OCI-LY7 (cell line): ENCODE measurements at regions not wholly inside any gene's neighbourhood (a gene's known extent, or its start where the extent isn't known, plus 50 kb on each side); places are given as distances from the start of the nearest gene placed in this dataset.

ENCODE experiments used
- BruUV-seq: library from RNA; stranded (reverse); fragments of 400-500 nt; replicated peaks from 2 replicates; lab custom pipeline; 2021; lab: Mats Ljungman, UMichigan
- CTCF ChIA-PET: fragments of 300-600 bp; sonication (Branson Sonifier 250); formaldehyde crosslinking; loops from one replicate; lab custom pipeline; 2022; ENCODE audit warnings: antibody characterized with exemption; ENCODE audit not compliant: unreplicated experiment; lab: Charles Lee
- POLR2A ChIA-PET: fragments of 300-600 bp; sonication (Branson Sonifier 250); formaldehyde crosslinking; loops from one replicate; lab custom pipeline; 2022; ENCODE audit warnings: antibody characterized with exemption; lab: Charles Lee
- DNase-seq: peaks from one replicate; pipeline ENCODE4 v3.0.0-alpha.2; 2015; ENCODE audit warnings: low spot score
- H2AFZ ChIP-seq: fragments of 200-600 bp; sonication (generic), shearing (Covaris generic); 2 replicates; pipeline ENCODE4 v1.6.1; 2014; ENCODE audit warnings: mild to moderate bottlenecking, antibody characterized with exemption, low read length, moderate library complexity
- H3K27ac ChIP-seq: fragments of 200-600 bp; sonication (generic); 2 replicates; pipeline ENCODE4 v1.5.1; 2014; ENCODE audit warnings: mixed run types, low read depth, mild to moderate bottlenecking, moderate library complexity, low read length, inconsistent platforms; ENCODE audit not compliant: poor library complexity, severe bottlenecking
- H3K36me3 ChIP-seq: fragments of 200-600 bp; sonication (generic); 2 replicates; pipeline ENCODE4 v1.6.1; 2014; ENCODE audit warnings: mild to moderate bottlenecking, antibody characterized with exemption, low read length, moderate library complexity, mixed read lengths; ENCODE audit not compliant: insufficient read depth
- H3K4me1 ChIP-seq: fragments of 200-600 bp; sonication (generic); 2 replicates; pipeline ENCODE4 v1.5.1; 2014; ENCODE audit warnings: mild to moderate bottlenecking, low read length; ENCODE audit not compliant: insufficient read depth, poor library complexity, severe bottlenecking
- H3K4me2 ChIP-seq: fragments of 200-600 bp; sonication (generic); 2 replicates; pipeline ENCODE4 v1.6.1; 2014; ENCODE audit warnings: mild to moderate bottlenecking, low read length
- H3K4me3 ChIP-seq: fragments of 200-600 bp; sonication (generic); 2 replicates; pipeline ENCODE4 v1.5.1; 2014; ENCODE audit warnings: mild to moderate bottlenecking, low read depth, low read length; ENCODE audit not compliant: poor library complexity, severe bottlenecking
- H3K79me2 ChIP-seq: fragments of 200-600 bp; sonication (generic); 2 replicates; pipeline ENCODE4 v1.6.1; 2016; ENCODE audit warnings: low read depth, mild to moderate bottlenecking, low read length, moderate library complexity, mixed read lengths; ENCODE audit not compliant: insufficient read depth
- H3K9me2 ChIP-seq: fragments of 200-600 bp; sonication (generic); 2 replicates; pipeline ENCODE4 v1.6.1; 2016; ENCODE audit warnings: mild to moderate bottlenecking, low read length, mixed read lengths; ENCODE audit not compliant: insufficient read depth
- H3K9me3 ChIP-seq: fragments of 200-600 bp; sonication (generic); 2 replicates; pipeline ENCODE4 v1.6.1; 2014; ENCODE audit warnings: mild to moderate bottlenecking, mixed run types, low read length, mixed read lengths
- H4K20me1 ChIP-seq: fragments of 200-600 bp; sonication (generic); 2 replicates; pipeline ENCODE4 v1.6.1; 2014; ENCODE audit warnings: mild to moderate bottlenecking, antibody characterized with exemption, low read length, moderate library complexity, mixed read lengths; ENCODE audit not compliant: insufficient read depth
- CTCF ChIP-seq: fragments of 200-600 bp; sonication (generic); conservative IDR thresholded peaks from 2 replicates; pipeline ENCODE4 v1.5.1; 2014; ENCODE audit warnings: mild to moderate bottlenecking, antibody characterized with exemption, low read length, moderate library complexity, mixed read lengths
- EZH2phosphoT487 ChIP-seq: fragments of 200-600 bp; sonication (generic); IDR thresholded peaks from 2 replicates; pipeline ENCODE4 v1.6.1; 2018; ENCODE audit warnings: low read depth, borderline replicate concordance, mild to moderate bottlenecking, mixed run types, antibody characterized with exemption, low read length, moderate library complexity, mixed read lengths
- intact Hi-C: fragments of 100-400 bp; cut with micrococcal nuclease; formaldehyde crosslinking; loops from one replicate; pipeline ENCODE4 v1.10.0; 2022; ENCODE audit not compliant: unreplicated experiment

- Histone ChIP-seq H3K79me2 (no peaks in the 10 kb centered on the region), H4K20me1 (no peaks in the 10 kb centered on the region), H3K27ac (no peak overlapping the region), H3K4me2 (no peak overlapping the region), H3K9me3 (no peaks in the 10 kb centered on the region), H3K4me3 (no peak overlapping the region), H3K9me2 (no peaks in the 10 kb centered on the region), H2AFZ (no peak overlapping the region), H3K4me1 (no peaks in the 10 kb centered on the region), H3K36me3 (no peaks in the 10 kb centered on the region)
- intact Hi-C loops = no loop called here
- BruUV-seq = no TSS peak
- DNase-seq = no peak
- ChIA-PET CTCF (no interaction called here), POLR2A (no interaction called here)
- TF ChIP-seq CTCF (no peak), EZH2phosphoT487 (no peak)
These were observed 260.3 kb upstream of the ANKH start for GRCh38 chr5:15131909-15132308.

GRCh38 chr5:15124871-15125568 lies 253.4 kb upstream of the ANKH start:
- no peaks in the 10 kb centered on the region for H3K79me2 ChIP-seq
- H3K4me1 ChIP-seq = no peaks in the 10 kb centered on the region
- H4K20me1 ChIP-seq = no peaks in the 10 kb centered on the region
- H3K27ac ChIP-seq = no peak overlapping the region
- no peak overlapping the region for H2AFZ ChIP-seq
- no peaks in the 10 kb centered on the region for H3K9me2 ChIP-seq
- H3K4me3 ChIP-seq = no peak overlapping the region
- ChIA-PET CTCF (no interaction called here), POLR2A (no interaction called here)
- intact Hi-C loops = no loop called here
- no peaks in the 10 kb centered on the region for H3K9me3 ChIP-seq
- BruUV-seq = no TSS peak
- no peak overlapping the region for H3K4me2 ChIP-seq
- TF ChIP-seq CTCF = no peak
- no peak for TF ChIP-seq EZH2phosphoT487
- H3K36me3 ChIP-seq = no peaks in the 10 kb centered on the region
- DNase-seq = no peak

GRCh38 chr5:15124461-15124860 lies 252.9 kb upstream of the ANKH start:
- CTCF ChIA-PET = no interaction called here
- no peak for TF ChIP-seq EZH2phosphoT487
- Histone ChIP-seq H3K27ac (no peak overlapping the region), H4K20me1 (no peaks in the 10 kb centered on the region), H3K4me2 (no peak overlapping the region), H3K9me2 (no peaks in the 10 kb centered on the region), H3K36me3 (no peaks in the 10 kb centered on the region), H3K4me3 (no peak overlapping the region), H3K4me1 (no peaks in the 10 kb centered on the region), H3K79me2 (no peaks in the 10 kb centered on the region), H2AFZ (no peak overlapping the region), H3K9me3 (no peaks in the 10 kb centered on the region)
- no peak for DNase-seq
- POLR2A ChIA-PET = no interaction called here
- BruUV-seq = no TSS peak
- intact Hi-C loops = no loop called here
